ENCODE measurements at regions not wholly inside any gene's neighbourhood (a gene's known extent, or its start where the extent isn't known, plus 50 kb on each side); places are given as distances from the start of the nearest gene placed in this dataset.

DNA sequence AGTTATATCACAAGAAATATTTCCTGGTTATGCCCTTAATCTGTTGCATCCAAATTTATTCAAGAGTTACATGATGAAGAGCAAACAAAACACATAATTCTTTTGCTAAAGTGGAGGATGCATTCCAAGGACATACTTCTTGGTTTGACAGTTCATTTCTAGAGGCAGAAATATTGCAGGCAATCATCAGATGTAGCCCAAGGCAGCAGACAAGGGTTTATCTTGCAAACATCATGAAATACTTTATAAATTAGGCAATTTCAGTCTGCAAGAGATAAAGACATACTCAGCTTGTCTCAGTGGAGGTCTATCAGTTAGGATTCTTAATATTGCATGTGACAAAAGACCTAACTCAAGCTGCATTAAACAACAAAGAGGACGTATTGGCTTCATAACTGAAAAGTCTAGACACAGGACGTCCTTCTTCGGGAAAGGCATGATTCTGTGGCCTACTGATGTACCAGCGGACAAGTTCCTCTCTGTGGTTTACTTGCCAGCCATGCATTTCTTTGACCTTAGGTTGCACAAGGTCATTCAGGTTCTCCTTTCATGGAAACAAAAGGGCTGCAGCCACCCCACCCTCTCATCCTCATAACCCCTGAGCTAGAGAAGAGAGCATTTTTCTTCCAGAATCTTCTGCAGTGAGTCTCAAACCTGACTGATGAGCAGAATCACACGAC, 204.1 kb downstream of the KATNAL1 start:
- TF ChIP-seq TEAD4 (IDR thresholded peaks at IDR 0.05) (no peak), TAF1 (IDR thresholded peaks at IDR 0.05; ENCODE audit: low read depth) (no peak), CEBPB (IDR thresholded peaks at IDR 0.05) (no peak), RAD21 (IDR thresholded peaks at IDR 0.05; ENCODE audit: low read depth) (no peak), FOXM1 (IDR thresholded peaks at IDR 0.05; ENCODE audit: borderline replicate concordance, low read depth) (no peak), TCF12 (IDR thresholded peaks at IDR 0.05; ENCODE audit: low read depth) (no peak), EGR1 (IDR thresholded peaks at IDR 0.05) (no peak), ZBTB7A (IDR thresholded peaks at IDR 0.05; ENCODE audit: low read depth) (no peak), CREB1 (IDR thresholded peaks at IDR 0.05; ENCODE audit: low read depth) (no peak), NFIC (IDR thresholded peaks at IDR 0.05) (no peak), EP300 (IDR thresholded peaks at IDR 0.05; ENCODE audit: borderline replicate concordance) (no peak)
- TF ChIP-seq, protein P1, sequence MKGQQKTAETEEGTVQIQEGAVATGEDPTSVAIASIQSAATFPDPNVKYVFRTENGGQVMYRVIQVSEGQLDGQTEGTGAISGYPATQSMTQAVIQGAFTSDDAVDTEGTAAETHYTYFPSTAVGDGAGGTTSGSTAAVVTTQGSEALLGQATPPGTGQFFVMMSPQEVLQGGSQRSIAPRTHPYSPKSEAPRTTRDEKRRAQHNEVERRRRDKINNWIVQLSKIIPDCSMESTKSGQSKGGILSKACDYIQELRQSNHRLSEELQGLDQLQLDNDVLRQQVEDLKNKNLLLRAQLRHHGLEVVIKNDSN (IDR thresholded peaks at IDR 0.05): no peak

DNA sequence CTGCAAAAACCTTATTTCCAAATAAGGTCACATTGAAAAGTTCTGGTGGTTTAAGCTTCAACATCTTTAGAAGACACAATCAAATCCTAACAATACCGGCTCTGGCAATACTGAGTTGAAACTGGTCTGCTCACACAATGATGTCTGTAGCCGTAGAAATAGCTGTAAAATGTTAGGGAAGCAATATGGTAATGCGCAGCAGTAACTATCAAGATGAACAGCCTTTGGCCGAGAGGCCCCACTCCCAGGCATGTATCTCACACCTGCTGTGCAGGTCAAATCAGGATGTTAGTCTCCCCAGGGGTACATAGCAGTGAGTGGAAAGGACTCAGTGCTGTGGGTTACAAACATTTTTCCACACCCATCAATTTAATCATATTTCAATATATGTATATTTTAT, 207.1 kb downstream of the KATNAL1 start:
- TF ChIP-seq YY1 (IDR thresholded peaks at IDR 0.05; ENCODE audit: low read depth) (no peak), CREB1 (IDR thresholded peaks at IDR 0.05; ENCODE audit: low read depth) (no peak), EP300 (IDR thresholded peaks at IDR 0.05; ENCODE audit: borderline replicate concordance) (no peak), TAF1 (IDR thresholded peaks at IDR 0.05; ENCODE audit: low read depth) (no peak), NFIC (IDR thresholded peaks at IDR 0.05) (no peak), TCF12 (IDR thresholded peaks at IDR 0.05; ENCODE audit: low read depth) (no peak), EGR1 (IDR thresholded peaks at IDR 0.05) (no peak), ZBTB7A (IDR thresholded peaks at IDR 0.05; ENCODE audit: low read depth) (no peak), TEAD4 (IDR thresholded peaks at IDR 0.05) (no peak), CEBPB (IDR thresholded peaks at IDR 0.05) (no peak)
- TF ChIP-seq, protein P1 (IDR thresholded peaks at IDR 0.05): no peak
- TF ChIP-seq, protein P2, sequence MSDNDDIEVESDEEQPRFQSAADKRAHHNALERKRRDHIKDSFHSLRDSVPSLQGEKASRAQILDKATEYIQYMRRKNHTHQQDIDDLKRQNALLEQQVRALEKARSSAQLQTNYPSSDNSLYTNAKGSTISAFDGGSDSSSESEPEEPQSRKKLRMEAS (IDR thresholded peaks at IDR 0.05): no peak
- TF ChIP-seq, protein P3, sequence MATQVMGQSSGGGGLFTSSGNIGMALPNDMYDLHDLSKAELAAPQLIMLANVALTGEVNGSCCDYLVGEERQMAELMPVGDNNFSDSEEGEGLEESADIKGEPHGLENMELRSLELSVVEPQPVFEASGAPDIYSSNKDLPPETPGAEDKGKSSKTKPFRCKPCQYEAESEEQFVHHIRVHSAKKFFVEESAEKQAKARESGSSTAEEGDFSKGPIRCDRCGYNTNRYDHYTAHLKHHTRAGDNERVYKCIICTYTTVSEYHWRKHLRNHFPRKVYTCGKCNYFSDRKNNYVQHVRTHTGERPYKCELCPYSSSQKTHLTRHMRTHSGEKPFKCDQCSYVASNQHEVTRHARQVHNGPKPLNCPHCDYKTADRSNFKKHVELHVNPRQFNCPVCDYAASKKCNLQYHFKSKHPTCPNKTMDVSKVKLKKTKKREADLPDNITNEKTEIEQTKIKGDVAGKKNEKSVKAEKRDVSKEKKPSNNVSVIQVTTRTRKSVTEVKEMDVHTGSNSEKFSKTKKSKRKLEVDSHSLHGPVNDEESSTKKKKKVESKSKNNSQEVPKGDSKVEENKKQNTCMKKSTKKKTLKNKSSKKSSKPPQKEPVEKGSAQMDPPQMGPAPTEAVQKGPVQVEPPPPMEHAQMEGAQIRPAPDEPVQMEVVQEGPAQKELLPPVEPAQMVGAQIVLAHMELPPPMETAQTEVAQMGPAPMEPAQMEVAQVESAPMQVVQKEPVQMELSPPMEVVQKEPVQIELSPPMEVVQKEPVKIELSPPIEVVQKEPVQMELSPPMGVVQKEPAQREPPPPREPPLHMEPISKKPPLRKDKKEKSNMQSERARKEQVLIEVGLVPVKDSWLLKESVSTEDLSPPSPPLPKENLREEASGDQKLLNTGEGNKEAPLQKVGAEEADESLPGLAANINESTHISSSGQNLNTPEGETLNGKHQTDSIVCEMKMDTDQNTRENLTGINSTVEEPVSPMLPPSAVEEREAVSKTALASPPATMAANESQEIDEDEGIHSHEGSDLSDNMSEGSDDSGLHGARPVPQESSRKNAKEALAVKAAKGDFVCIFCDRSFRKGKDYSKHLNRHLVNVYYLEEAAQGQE (IDR thresholded peaks at IDR 0.05; ENCODE audit: low read depth): no peak

DNA sequence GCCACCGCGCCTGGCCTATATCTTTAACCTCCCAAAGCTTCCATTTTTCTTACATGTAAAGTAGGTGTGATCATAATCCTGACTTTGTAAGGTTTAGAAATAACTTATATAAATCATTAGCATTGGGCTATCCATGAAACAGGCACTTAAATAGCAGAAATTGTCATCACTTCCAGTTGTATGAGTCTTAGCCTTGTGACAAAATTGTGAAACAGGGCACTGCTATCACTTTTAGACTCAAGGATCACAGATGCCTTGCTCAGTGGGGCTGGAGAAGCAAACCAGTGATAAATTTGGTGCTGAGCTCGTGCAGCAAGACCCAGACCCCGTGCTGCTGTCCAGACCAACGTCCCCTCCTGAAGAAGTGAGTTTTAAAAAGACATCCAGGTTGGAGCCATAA, 209.7 kb downstream of the KATNAL1 start:
- no peak for TF ChIP-seq TAF1 (IDR thresholded peaks at IDR 0.05; ENCODE audit: low read depth)

DNA sequence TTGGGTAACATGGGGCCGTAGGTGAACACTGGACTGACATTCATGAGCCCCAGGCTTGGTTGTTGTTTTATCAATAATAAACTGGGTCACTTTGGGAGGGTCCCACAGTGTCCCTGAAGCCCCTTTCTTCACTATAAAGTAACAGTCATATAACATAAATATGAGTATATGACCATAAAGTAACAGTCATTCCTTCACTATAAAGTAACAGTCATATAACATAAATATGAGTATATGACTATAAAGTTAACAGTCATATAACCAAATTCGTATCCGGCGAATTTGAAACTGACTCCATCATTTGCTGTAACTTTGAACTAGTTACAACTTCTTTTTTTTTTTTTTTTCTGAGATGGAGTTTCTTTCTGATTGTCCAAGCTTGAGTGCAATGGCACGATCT, 210.3 kb downstream of the KATNAL1 start:
- TF ChIP-seq CEBPB (IDR thresholded peaks at IDR 0.05) (no peak), TCF12 (IDR thresholded peaks at IDR 0.05; ENCODE audit: low read depth) (no peak), RAD21 (IDR thresholded peaks at IDR 0.05; ENCODE audit: low read depth) (no peak), YY1 (IDR thresholded peaks at IDR 0.05; ENCODE audit: low read depth) (no peak), CREB1 (IDR thresholded peaks at IDR 0.05; ENCODE audit: low read depth) (no peak), TEAD4 (IDR thresholded peaks at IDR 0.05) (no peak), FOXM1 (IDR thresholded peaks at IDR 0.05; ENCODE audit: borderline replicate concordance, low read depth) (no peak), NFIC (IDR thresholded peaks at IDR 0.05) (no peak), TAF1 (IDR thresholded peaks at IDR 0.05; ENCODE audit: low read depth) (no peak)
- TF ChIP-seq, protein P3 (IDR thresholded peaks at IDR 0.05; ENCODE audit: low read depth): no peak
- TF ChIP-seq, protein P1 (IDR thresholded peaks at IDR 0.05): no peak
- TF ChIP-seq, protein P2 (IDR thresholded peaks at IDR 0.05): no peak

DNA sequence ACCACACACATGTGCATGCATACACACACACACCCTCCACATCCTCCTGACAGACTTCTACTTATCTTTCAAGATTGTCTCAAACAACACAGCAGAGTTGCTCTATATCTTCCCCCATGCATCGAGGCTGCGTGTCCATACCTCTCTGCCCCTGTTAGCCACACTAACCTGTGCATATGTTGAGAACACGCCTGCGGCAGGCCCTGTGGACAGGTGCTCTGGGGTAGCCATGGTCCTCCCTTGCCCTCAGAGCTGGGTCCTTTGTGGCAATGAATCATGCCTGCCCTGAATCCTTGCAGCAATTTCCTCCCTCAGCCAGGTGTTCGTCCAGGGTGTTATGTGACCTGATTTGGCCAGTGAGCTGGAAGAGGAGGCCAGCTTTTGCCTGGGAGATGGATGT, 213.3 kb downstream of the KATNAL1 start:
- TF ChIP-seq CREB1 (IDR thresholded peaks at IDR 0.05; ENCODE audit: low read depth): no peak

DNA sequence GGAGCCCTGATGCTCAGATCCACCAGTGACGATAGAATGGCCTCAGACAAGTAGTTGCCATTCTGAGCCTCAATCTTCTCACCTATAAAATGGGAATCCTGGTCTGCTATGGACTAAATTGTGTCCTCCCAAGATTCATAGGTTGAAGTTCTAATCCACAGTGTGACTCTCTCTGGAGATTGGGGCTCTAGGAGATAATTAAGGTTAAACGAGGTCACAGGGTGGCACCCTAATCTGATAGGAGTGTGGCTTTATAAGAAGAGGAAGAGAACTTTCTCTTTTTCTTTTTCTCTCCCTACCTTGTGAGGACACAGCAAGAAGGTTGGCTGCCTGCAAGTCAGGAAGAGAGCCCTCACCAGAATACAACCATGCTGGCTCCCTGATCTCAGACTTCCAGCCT, 214.1 kb downstream of the KATNAL1 start:
- TF ChIP-seq, protein P2 (IDR thresholded peaks at IDR 0.05): no peak
- TF ChIP-seq YY1 (IDR thresholded peaks at IDR 0.05; ENCODE audit: low read depth) (no peak), ZBTB7A (IDR thresholded peaks at IDR 0.05; ENCODE audit: low read depth) (no peak), CREB1 (IDR thresholded peaks at IDR 0.05; ENCODE audit: low read depth) (no peak), TAF1 (IDR thresholded peaks at IDR 0.05; ENCODE audit: low read depth) (no peak), FOXM1 (IDR thresholded peaks at IDR 0.05; ENCODE audit: borderline replicate concordance, low read depth) (no peak), TEAD4 (IDR thresholded peaks at IDR 0.05) (no peak), NFIC (IDR thresholded peaks at IDR 0.05) (no peak), RAD21 (IDR thresholded peaks at IDR 0.05; ENCODE audit: low read depth) (no peak), TCF12 (IDR thresholded peaks at IDR 0.05; ENCODE audit: low read depth) (no peak), EGR1 (IDR thresholded peaks at IDR 0.05) (no peak), EP300 (IDR thresholded peaks at IDR 0.05; ENCODE audit: borderline replicate concordance) (no peak), CEBPB (IDR thresholded peaks at IDR 0.05) (no peak)
- TF ChIP-seq, protein P3 (IDR thresholded peaks at IDR 0.05; ENCODE audit: low read depth): no peak
- TF ChIP-seq, protein P1 (IDR thresholded peaks at IDR 0.05): no peak

All from Ishikawa (cell line).